GM12801 (cell line): ENCODE measurements at regions not wholly inside any gene's neighbourhood (a gene's known extent, or its start where the extent isn't known, plus 50 kb on each side); places are given as distances from the start of the nearest gene placed in this dataset.

ENCODE experiments used
- TF ChIP-seq, protein P1 (sequence below): IDR thresholded peaks from one replicate; pipeline ENCODE4 v1.5.1; 2011; ENCODE audit warnings: control low read depth; ENCODE audit not compliant: insufficient read length; ENCODE audit errors: extremely low read depth

DNA sequence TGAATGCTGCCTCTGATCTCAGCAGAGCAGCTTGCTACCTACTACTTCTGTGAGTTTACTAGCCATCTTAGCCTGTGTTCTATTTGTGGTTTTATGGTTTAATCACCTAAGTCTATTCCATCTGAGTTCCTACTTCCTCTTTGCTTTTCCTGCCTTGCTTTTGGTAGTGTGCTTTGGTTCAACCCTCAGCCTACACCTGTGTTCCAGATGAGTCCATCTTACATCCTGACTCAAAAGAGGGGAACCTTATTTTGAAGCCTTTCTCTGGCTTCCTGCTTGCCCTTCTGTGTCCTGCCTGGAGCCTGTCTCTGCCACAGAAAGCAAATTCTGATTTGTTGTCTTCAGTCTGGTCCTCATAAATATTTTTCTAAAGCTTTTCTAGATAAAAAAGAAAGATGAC lies 530.3 kb upstream of the MEX3C start:
- TF ChIP-seq, protein P1, sequence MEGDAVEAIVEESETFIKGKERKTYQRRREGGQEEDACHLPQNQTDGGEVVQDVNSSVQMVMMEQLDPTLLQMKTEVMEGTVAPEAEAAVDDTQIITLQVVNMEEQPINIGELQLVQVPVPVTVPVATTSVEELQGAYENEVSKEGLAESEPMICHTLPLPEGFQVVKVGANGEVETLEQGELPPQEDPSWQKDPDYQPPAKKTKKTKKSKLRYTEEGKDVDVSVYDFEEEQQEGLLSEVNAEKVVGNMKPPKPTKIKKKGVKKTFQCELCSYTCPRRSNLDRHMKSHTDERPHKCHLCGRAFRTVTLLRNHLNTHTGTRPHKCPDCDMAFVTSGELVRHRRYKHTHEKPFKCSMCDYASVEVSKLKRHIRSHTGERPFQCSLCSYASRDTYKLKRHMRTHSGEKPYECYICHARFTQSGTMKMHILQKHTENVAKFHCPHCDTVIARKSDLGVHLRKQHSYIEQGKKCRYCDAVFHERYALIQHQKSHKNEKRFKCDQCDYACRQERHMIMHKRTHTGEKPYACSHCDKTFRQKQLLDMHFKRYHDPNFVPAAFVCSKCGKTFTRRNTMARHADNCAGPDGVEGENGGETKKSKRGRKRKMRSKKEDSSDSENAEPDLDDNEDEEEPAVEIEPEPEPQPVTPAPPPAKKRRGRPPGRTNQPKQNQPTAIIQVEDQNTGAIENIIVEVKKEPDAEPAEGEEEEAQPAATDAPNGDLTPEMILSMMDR = no peak

DNA sequence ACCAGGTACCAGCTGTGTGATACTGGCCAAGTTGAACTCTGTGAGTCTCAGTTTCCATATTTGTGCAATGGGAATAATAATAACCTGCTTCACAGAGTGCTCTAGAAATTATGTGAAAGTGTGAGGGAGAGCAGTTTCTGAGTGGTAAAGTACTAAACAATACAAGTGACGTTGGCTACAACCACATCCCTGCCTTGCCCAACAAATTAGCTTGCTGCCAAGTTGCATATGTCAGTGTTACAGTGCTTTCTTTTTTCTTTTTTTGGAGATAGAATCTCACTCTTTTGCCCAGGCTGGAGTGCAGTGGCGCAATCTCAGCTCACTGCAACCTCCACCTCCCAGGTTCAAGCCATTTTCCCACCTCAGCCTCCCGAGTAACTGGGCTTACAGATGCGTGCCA lies 533.6 kb upstream of the MEX3C start:
- TF ChIP-seq, protein P1 = no peak

- TF ChIP-seq, protein P1 = no peak
These were observed 537.1 kb upstream of the MEX3C start for GRCh38 chr18:51734576-51734975.

DNA sequence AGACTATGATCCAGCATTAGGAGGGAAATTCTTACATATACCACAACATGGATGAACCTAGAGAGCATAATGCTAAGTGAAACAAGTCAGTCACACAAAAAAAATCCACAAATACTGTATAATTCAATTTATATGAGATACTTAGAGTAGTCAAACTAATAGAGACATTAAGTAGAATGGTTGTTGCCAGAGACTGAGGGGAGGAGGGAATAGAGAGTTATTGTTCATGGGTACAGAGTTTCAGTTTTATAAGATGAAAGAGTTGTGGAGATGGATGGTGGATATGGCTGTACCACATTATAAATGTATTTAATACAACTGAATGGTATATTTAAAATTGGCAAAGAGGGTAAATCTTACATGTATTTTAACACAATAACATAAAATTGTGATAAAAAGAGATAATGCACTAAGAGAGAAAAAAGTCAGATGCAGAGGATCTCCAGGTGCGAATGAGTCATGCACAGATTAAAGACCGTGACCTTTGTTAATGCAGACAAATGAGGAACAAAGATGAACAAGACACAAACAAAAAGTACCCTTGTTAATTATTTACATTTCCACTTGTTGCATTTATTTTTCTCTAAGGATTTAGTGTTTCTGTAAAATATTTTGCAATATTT lies 541.7 kb upstream of the MEX3C start:
- TF ChIP-seq, protein P1 = no peak

DNA sequence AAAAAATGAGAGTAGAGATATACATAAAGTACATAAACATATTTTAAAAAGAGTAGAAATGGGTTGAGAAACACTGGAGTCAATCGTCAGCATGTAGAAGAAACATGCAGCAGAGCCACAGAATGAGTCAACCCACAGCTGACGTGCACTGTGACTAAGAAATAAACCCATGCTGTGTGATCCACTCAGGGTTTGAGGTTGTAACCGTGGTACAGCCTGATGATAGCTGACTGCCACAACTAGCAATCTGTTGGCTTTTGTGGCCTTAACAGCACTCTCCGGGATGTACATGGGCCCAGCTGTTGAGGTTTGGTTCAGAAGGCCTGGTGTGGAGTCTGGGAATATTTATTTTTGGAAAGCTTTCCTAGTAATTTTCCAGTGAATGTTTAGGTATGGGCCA lies 554.4 kb upstream of the MEX3C start:
- TF ChIP-seq, protein P1 = no peak

- TF ChIP-seq, protein P1 = no peak
These were observed 556.0 kb upstream of the MEX3C start for GRCh38 chr18:51753365-51754057.

DNA sequence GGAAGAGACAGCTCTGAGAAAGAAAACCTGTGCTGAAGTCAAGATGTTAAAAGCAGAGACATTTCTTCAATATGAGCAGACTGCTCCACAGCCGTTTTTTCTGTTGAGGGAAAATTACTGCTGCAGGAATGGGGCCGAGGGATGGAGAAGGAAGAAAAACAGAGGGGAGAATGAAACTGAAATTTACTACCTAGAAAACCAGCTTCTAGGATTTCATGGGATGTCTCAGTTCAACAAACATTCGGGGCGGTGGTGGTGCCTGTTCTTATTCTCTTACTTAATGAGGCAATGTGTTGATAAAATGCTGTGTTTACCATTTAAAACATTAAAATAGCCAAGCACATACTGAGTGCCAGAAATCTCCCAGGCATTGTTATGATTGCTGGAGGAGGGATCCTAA lies 557.1 kb upstream of the MEX3C start:
- TF ChIP-seq, protein P1 = no peak
